ENCODE measurements at regions not wholly inside any gene's neighbourhood (a gene's known extent, or its start where the extent isn't known, plus 50 kb on each side); places are given as distances from the start of the nearest gene placed in this dataset.

- H3K4me1 ChIP-seq (replicated peaks in 1 of 2) = no peaks in the 10 kb centered on the region
- H3K36me3 ChIP-seq (replicated peaks in 1 of 2) = no peaks in the 10 kb centered on the region
- no peak for DNase-seq
- H3K9me3 ChIP-seq (replicated peaks in 1 of 3) = no peaks in the 10 kb centered on the region
- no peak overlapping the region for H3K4me3 ChIP-seq
- H3K27me3 ChIP-seq = no peaks in the 10 kb centered on the region
- 49 to 60% (median 56%) methylated on average over 1 of the region's 1 CpG for WGBS, 4 donors
- no peak overlapping the region for H3K27ac ChIP-seq
- intact Hi-C loops (cut with DNase I) = no loop called here
- no peak for TF ChIP-seq POLR2A (IDR thresholded peaks at IDR 0.05)
- no peak for TF ChIP-seq CTCF (IDR thresholded peaks at IDR 0.05)
These were observed 186.4 kb upstream of the MMS22L start for GRCh38 chr6:97469451-97469850.

- intact Hi-C loops (cut with DNase I) = no loop called here
- TF ChIP-seq POLR2A (IDR thresholded peaks at IDR 0.05) = no peak
- no peak for TF ChIP-seq CTCF (IDR thresholded peaks at IDR 0.05)
- 57 to 78% (median 66%) methylated on average over 2 of the region's 2 CpGs for WGBS, 4 donors
These were observed 187.3 kb upstream of the MMS22L start for GRCh38 chr6:97470322-97470721.

GRCh38 chr6:97473979-97474378, 191.0 kb upstream of the MMS22L start:
- TF ChIP-seq CTCF (IDR thresholded peaks at IDR 0.05) (no peak), POLR2A (IDR thresholded peaks at IDR 0.05) (no peak)
- no peak overlapping the region for H3K4me3 ChIP-seq
- H3K27me3 ChIP-seq = no peaks in the 10 kb centered on the region
- DNase-seq = no peak
- H3K36me3 ChIP-seq (replicated peaks in 1 of 2) = no peaks in the 10 kb centered on the region
- no peaks in the 10 kb centered on the region for H3K4me1 ChIP-seq (replicated peaks in 1 of 2)
- no peaks in the 10 kb centered on the region for H3K9me3 ChIP-seq (replicated peaks in 1 of 3)
- intact Hi-C loops (cut with DNase I) = no loop called here
- WGBS, 4 donors = 67 to 80% (median 76%) methylated on average over 4 of the region's 4 CpGs
- no peak overlapping the region for H3K27ac ChIP-seq

More at GRCh38 chr6:97470322-97470721, 187.3 kb upstream of the MMS22L start:
- no peak for DNase-seq
- Histone ChIP-seq H3K36me3 (replicated peaks in 1 of 2) (no peaks in the 10 kb centered on the region), H3K4me1 (replicated peaks in 1 of 2) (no peaks in the 10 kb centered on the region), H3K27ac (no peak overlapping the region), H3K4me3 (no peak overlapping the region), H3K27me3 (no peaks in the 10 kb centered on the region), H3K9me3 (replicated peaks in 1 of 3) (no peaks in the 10 kb centered on the region)

- no peaks in the 10 kb centered on the region for H3K27me3 ChIP-seq
- H3K36me3 ChIP-seq (replicated peaks in 1 of 2) = no peaks in the 10 kb centered on the region
- TF ChIP-seq CTCF (IDR thresholded peaks at IDR 0.05) = peak; percentile 61 to 82 (median 72)
- TF ChIP-seq POLR2A (IDR thresholded peaks at IDR 0.05) = no peak
- no peaks in the 10 kb centered on the region for H3K4me1 ChIP-seq (replicated peaks in 1 of 2)
- DNase-seq = peak; percentile 54 to 89 (median 72)
- H3K4me3 ChIP-seq = no peak overlapping the region
- H3K9me3 ChIP-seq (replicated peaks in 1 of 3) = no peaks in the 10 kb centered on the region
- WGBS, 4 donors = 27 to 38% (median 28%) methylated on average over 4 of the region's 4 CpGs
- intact Hi-C loops (cut with DNase I) = loop anchor here in 1 of 2 donors (10.0 kb wide), 2 partner anchors 1347 to 1617 kb away; no protein-coding TSS in a partner anchor
- no peak overlapping the region for H3K27ac ChIP-seq
These were observed 214.8 kb upstream of the MMS22L start for GRCh38 chr6:97497713-97498331.
